HepG2 (cell line): ENCODE measurements at regions not wholly inside any gene's neighbourhood (a gene's known extent, or its start where the extent isn't known, plus 50 kb on each side); places are given as distances from the start of the nearest gene placed in this dataset.
A peak's percentile ranks its signal among the peaks of the same experiment; 100 is the strongest.

ENCODE experiments used
- ATAC-seq: fragments of 200-7000 bp; cut with Tn5 transposase; 3 replicates; pipeline ENCODE4 v1.9.1; 2020; ENCODE audit warnings: mild to moderate bottlenecking, moderate library complexity
- BruUV-seq: library from RNA; stranded (reverse); fragments of 400-500 nt; replicated peaks from 2 replicates; lab custom pipeline; 2021; lab: Mats Ljungman, UMichigan
- CTCF ChIA-PET: fragments of 300-600 bp; formaldehyde crosslinking; extraction: SDS; loops from one replicate; lab custom pipeline; 2021; ENCODE audit warnings: low total read pairs, inconsistent platforms, low intra/inter-chr PET ratio; lab: Yijun Ruan, JAX
- POLR2A ChIA-PET: fragments of 350-600 bp; sonication (Branson Sonifier 250); formaldehyde crosslinking; loops from one replicate; lab custom pipeline; 2020; ENCODE audit warnings: antibody characterized with exemption, inconsistent platforms; lab: Yijun Ruan, JAX
- DNase-seq: peaks from one replicate; pipeline ENCODE4 v3.0.0-alpha.2; 2015; ENCODE audit warnings: low spot score
- FAIRE-seq: peaks from 3 replicates; lab custom pipeline; 2011; peaks lifted over from hg19 to GRCh38; lab: Jason Lieb, UNC
- H2AFZ ChIP-seq: one replicate; pipeline ENCODE4 v1.6.1; 2011; ENCODE audit warnings: low read length, inconsistent platforms
- H3K27ac ChIP-seq: fragments of 300-600 bp; 3 replicates; pipeline ENCODE4 v1.8.0; 2011; ENCODE audit warnings: mixed run types, mild to moderate bottlenecking, mixed read lengths, low read length, inconsistent platforms; ENCODE audit not compliant: insufficient read depth; ENCODE audit errors: extremely low read length
- H3K27me3 ChIP-seq, 2 experiments: fragments of 200-600 bp in 1 of 2; 2 replicates in 1 of 2; 3 replicates in 1 of 2; pipeline versions ENCODE4 v1.6.0 to v1.8.0; 2011; ENCODE audit warnings: low read length in 2 of 2, mild to moderate bottlenecking in 2 of 2, moderate library complexity in 2 of 2, inconsistent platforms in 1 of 2; ENCODE audit not compliant: insufficient read depth in 2 of 2, control insufficient read depth in 1 of 2
- H3K36me3 ChIP-seq, 2 experiments: fragments of 200-600 bp in 1 of 2; replicated peaks in 1 of 2; 2 replicates in 1 of 2; 3 replicates in 1 of 2; pipeline versions ENCODE4 v1.5.1 to v1.8.0; 2011; ENCODE audit warnings: low read length in 2 of 2, inconsistent platforms in 1 of 2; ENCODE audit not compliant: insufficient read depth in 2 of 2, control insufficient read depth in 1 of 2
- H3K4me1 ChIP-seq: 2 replicates; pipeline ENCODE4 v1.5.1; 2012; ENCODE audit warnings: low read length, inconsistent platforms; ENCODE audit not compliant: insufficient read depth
- H3K4me2 ChIP-seq: 2 replicates; pipeline ENCODE4 v1.6.0; 2011; ENCODE audit warnings: low read depth, low read length, inconsistent platforms
- H3K4me3 ChIP-seq, 3 experiments: fragments of 200-600 bp in 1 of 3; sonication (generic), shearing (Covaris generic) in 1 of 3; replicated peaks in 1 of 3; 2 replicates each; pipeline ENCODE4 v1.5.1; 2011 to 2016; ENCODE audit warnings: low read length in 3 of 3, inconsistent platforms in 2 of 3, low read depth in 2 of 3, mild to moderate bottlenecking in 2 of 3, control low read depth in 1 of 3, mixed read lengths in 1 of 3; ENCODE audit not compliant: insufficient read depth in 1 of 3
- H3K79me2 ChIP-seq: one replicate; pipeline ENCODE4 v1.6.1; 2011; ENCODE audit warnings: low read length, inconsistent platforms; ENCODE audit not compliant: insufficient read depth
- H3K9ac ChIP-seq: 2 replicates; pipeline ENCODE4 v1.6.0; 2011; ENCODE audit warnings: mild to moderate bottlenecking, low read depth, low read length, inconsistent platforms; ENCODE audit not compliant: insufficient read depth
- H3K9me3 ChIP-seq: 2 replicates; pipeline ENCODE4 v1.5.1; 2012; ENCODE audit warnings: mild to moderate bottlenecking, low read length
- H4K20me1 ChIP-seq: 2 replicates; pipeline ENCODE4 v1.6.0; 2011; ENCODE audit warnings: inconsistent platforms, mild to moderate bottlenecking, low read length, moderate library complexity; ENCODE audit not compliant: insufficient read depth
- AHDC1 ChIP-seq: sonication (generic); formaldehyde crosslinking; IDR thresholded peaks from 2 replicates; pipeline ENCODE4 v1.5.1; 2020; ENCODE audit warnings: mild to moderate bottlenecking, missing genetic modification reagents, borderline replicate concordance
- BCL6 ChIP-seq: IDR thresholded peaks from 2 replicates; pipeline ENCODE4 v1.6.1; 2016; ENCODE audit warnings: missing genetic modification reagents, missing compliant biosample characterization
- ELF3 ChIP-seq: IDR thresholded peaks from 2 replicates; pipeline ENCODE4 v1.6.1; 2016; ENCODE audit warnings: missing genetic modification reagents, missing compliant biosample characterization
- ETV5 ChIP-seq: IDR thresholded peaks from 2 replicates; pipeline ENCODE4 v1.6.1; 2018; ENCODE audit warnings: missing biosample characterization, missing genetic modification reagents, inconsistent platforms, borderline replicate concordance
- GABPB1 ChIP-seq: IDR thresholded peaks from 2 replicates; pipeline ENCODE4 v1.6.1; 2016; ENCODE audit warnings: mild to moderate bottlenecking, missing genetic modification reagents, moderate library complexity, missing compliant biosample characterization
- HNF1B ChIP-seq: sonication (generic); formaldehyde crosslinking; IDR thresholded peaks from 2 replicates; pipeline ENCODE4 v1.5.1; 2020; ENCODE audit warnings: mild to moderate bottlenecking, moderate library complexity, missing genetic modification reagents
- HNF4A ChIP-seq: sonication (generic); formaldehyde crosslinking; IDR thresholded peaks from 2 replicates; pipeline ENCODE4 v1.4.0; 2020; ENCODE audit warnings: missing genetic modification reagents
- IKZF5 ChIP-seq: IDR thresholded peaks from 2 replicates; pipeline ENCODE4 v1.6.1; 2018; ENCODE audit warnings: missing genetic modification reagents, mild to moderate bottlenecking, missing compliant biosample characterization
- NR2C2 ChIP-seq: sonication (generic); formaldehyde crosslinking; IDR thresholded peaks from 2 replicates; pipeline ENCODE4 v1.4.0; 2020; ENCODE audit warnings: missing genetic modification reagents, mild to moderate bottlenecking, moderate library complexity, borderline replicate concordance
- PITX1 ChIP-seq: sonication (generic); formaldehyde crosslinking; IDR thresholded peaks from 2 replicates; pipeline ENCODE4 v1.5.1; 2020; ENCODE audit warnings: mild to moderate bottlenecking, missing genetic modification reagents
- RBM22 ChIP-seq: fragments of 200-400 bp; formaldehyde crosslinking; optimal IDR thresholded peaks from 2 replicates; pipeline ENCODE3; 2017; ENCODE audit warnings: mild to moderate bottlenecking, low read length, moderate library complexity
- REPIN1 ChIP-seq: sonication (generic); formaldehyde crosslinking; IDR thresholded peaks from 2 replicates; pipeline ENCODE4 v1.8.0; 2022; ENCODE audit warnings: missing genetic modification reagents, low read depth, mild to moderate bottlenecking, borderline replicate concordance
- ZFX ChIP-seq: sonication (generic); formaldehyde crosslinking; IDR thresholded peaks from 2 replicates; pipeline ENCODE4 v1.4.0; 2020; ENCODE audit warnings: mild to moderate bottlenecking, low read depth, missing genetic modification reagents, moderate library complexity
- ZNF24 ChIP-seq: fragments of 450-650 bp; IDR thresholded peaks from 2 replicates; pipeline ENCODE4 v1.6.1; 2017; ENCODE audit warnings: antibody characterized with exemption, mild to moderate bottlenecking
- ZNF816 ChIP-seq: sonication (generic); formaldehyde crosslinking; IDR thresholded peaks from 2 replicates; pipeline ENCODE4 v1.8.0; 2022; ENCODE audit warnings: missing genetic modification reagents, mild to moderate bottlenecking, borderline replicate concordance
- WGBS: methylation state at CpG from one replicate; pipeline ENCODE4 v1.1.6; 2017; ENCODE audit warnings: low lambda C conversion rate; 5-methylcytosine and 5-hydroxymethylcytosine counted together
- in situ Hi-C: cut with HindIII; loops from 2 replicates; pipeline ENCODE4 v1.10.0; 2017; ENCODE audit warnings: low pct_unique_long_range_greater_than_20kb; ENCODE audit not compliant: extremely low pct_ligation_motif_present
- intact Hi-C: fragments of 100-400 bp; cut with micrococcal nuclease; formaldehyde crosslinking; loops from one replicate; pipeline ENCODE4 v1.10.0; 2022; ENCODE audit not compliant: unreplicated experiment

- Histone ChIP-seq H3K79me2 (no peaks in the 10 kb centered on the region), H3K9ac (no peak overlapping the region), H3K27me3 (no peaks in the 10 kb centered on the region), H2AFZ (peak overlapping the region; percentile 50), H3K4me3 (no peak overlapping the region; a peak in 1 of 6 replicates), H3K36me3 (no peaks in the 10 kb centered on the region), H3K4me2 (peak overlapping the region; percentile 55), H4K20me1 (no peaks in the 10 kb centered on the region), H3K9me3 (no peaks in the 10 kb centered on the region), H3K4me1 (peaks cover 70% of the 10 kb centered on the region), H3K27ac (peak overlapping the region; percentile 68)
- peak; percentile 89 for DNase-seq
- ATAC-seq, result peak; percentile 96
- in situ Hi-C loops (no loop called here), intact Hi-C loops (no loop called here)
- WGBS, result 20% methylated on average over 5 of the region's 5 CpGs
- FAIRE-seq, result peak; percentile 96
- POLR2A ChIA-PET, result no interaction called here
- CTCF ChIA-PET, result no interaction called here
- BruUV-seq, result no TSS peak
- TF ChIP-seq GABPB1 (CRISPR knock-in tag), result no peak
- TF ChIP-seq ELF3 (CRISPR knock-in tag), result peak; percentile 57
- 0 out of 2 replicates have a peak, but pooled peaks have one; percentile 24 for TF ChIP-seq PITX1
- peak; percentile 67; the same call in 1 of the 2 replicates for TF ChIP-seq HNF1B
- TF ChIP-seq ETV5 (CRISPR knock-in tag), result peak; percentile 25; the same call in 1 of the 2 replicates
- TF ChIP-seq REPIN1 (CRISPR knock-in tag), result peak; percentile 50; the same call in 1 of the 2 replicates
- TF ChIP-seq HNF4A (CRISPR knock-in tag), result peak; percentile 85
- peak; percentile 70; the same call in 1 of the 2 replicates for TF ChIP-seq ZNF816 (CRISPR knock-in tag)
- TF ChIP-seq IKZF5, result 0 out of 2 replicates have a peak, but pooled peaks have one; percentile 59
- peak; percentile 32; the same call in 1 of the 2 replicates for TF ChIP-seq ZFX (CRISPR knock-in tag)
- peak; percentile 86; the same call in 1 of the 2 replicates for TF ChIP-seq AHDC1 (CRISPR knock-in tag)
- TF ChIP-seq NR2C2 (CRISPR knock-in tag), result peak; percentile 40; the same call in 1 of the 2 replicates
- peak; percentile 70 for TF ChIP-seq BCL6 (CRISPR knock-in tag)
- peak; percentile 54; the same call in 1 of the 2 replicates for TF ChIP-seq ZNF24
- no peak for TF ChIP-seq RBM22
These were observed 95.7 kb upstream of the PALS2 start for GRCh38 chr7:24477398-24478136.
